GM20431 (cell line): ENCODE measurements at regions not wholly inside any gene's neighbourhood (a gene's known extent, or its start where the extent isn't known, plus 50 kb on each side); places are given as distances from the start of the nearest gene placed in this dataset.

Experiments used
- in situ Hi-C: fragments of 300-500 bp; cut with MseI, MboI; formaldehyde crosslinking; loops from one replicate; pipeline ENCODE4 v1.15.0; 2020; ENCODE audit warnings: low sequenced_read_pairs; ENCODE audit not compliant: unreplicated experiment

DNA sequence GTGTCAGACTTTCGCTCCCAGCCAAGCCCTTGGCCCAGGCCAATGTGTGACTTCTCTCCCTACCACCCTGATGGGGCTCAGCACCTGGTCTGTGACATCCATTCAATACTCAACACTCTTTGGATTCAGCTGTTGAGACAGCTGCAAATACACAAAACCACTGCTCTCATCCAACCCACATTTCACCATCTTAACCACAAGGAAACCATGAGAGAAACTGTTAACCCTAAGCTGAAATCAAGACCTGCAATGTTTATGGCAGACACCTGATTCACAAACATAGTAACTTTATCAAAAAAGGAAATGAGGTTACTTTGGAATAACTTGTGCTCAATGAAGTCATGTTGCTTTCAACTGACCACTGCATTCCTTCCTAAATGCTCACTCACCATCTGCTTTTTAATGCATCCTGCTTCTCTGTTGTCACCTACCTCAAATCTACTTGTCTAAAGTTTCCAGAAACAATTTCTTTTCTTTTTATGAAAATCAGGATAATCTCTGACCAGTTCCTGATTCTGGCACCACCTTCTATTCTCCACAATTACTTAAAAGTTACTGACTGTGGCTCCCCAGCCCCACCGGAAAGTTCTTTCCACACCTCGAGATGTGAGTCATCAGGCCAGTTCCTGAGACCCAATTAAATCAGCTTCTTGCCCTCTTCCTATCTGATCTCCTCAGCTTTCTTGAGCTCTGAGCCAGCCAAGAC lies 88.2 kb downstream of the NOG start:
- in situ Hi-C loops, result loop anchor here (25.0 kb wide), 1 partner anchor 106 kb away; no protein-coding TSS in a partner anchor

DNA sequence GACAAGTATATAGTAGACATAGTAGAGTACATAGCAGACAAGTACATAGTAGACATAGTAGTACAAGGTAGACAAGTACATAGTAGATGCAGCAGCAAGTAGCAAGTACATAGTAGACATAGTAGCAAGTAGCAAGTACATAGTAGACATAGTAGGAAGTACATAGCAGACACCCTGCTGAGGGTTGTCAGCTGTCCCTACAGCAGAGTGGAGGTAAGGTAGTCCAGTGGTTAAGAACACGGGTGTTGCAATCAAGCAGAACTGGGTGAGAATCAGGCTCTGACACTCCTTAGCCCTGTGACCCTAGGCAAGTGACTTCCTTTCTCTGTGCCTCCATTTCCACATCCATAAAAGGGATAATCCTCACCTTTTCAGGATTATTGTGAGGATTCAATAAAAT lies 94.7 kb downstream of the NOG start:
- in situ Hi-C loops, result loop anchor here (25.0 kb wide), 1 partner anchor 99 kb away; no protein-coding TSS in a partner anchor

DNA sequence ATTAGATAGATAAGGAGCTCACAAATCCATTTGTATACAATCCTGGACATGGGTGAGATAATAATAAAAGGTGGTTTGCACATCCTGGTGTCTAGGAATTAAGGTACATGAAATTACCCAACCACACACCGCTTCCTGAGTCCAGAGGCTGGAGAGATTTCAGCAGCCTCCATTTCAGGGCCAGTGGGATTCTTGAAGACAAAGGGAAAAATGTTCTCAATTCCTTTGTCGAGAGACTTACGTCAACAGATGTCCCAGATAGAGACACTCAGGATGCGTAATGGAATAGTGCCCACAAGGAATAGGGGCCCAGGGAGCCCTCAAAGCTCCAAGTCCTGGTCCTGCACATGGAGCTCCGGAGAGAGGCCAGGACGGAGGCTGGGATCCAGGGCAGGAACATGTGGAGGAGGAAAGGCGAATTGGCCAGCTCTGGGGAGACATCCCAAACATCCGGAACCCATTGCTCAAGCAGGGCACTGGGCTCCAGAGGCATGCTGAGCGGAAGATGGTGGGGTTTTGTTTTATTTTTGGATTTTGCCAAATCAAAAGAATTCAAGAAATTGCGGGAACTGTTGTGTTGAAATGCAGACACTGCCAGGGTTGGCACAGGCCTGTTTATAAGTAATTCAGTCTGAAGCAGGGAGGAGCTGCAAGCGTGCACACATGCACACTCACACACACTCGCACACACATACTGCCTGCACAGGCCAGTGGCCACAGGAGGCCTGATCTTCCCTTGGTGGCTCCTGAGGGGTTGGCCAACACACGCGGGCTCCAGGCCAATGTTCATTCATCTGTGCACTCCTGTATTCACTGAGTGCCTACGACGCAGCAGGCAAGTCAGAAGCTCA lies 97.2 kb downstream of the NOG start:
- in situ Hi-C loops, result loop anchor here (25.0 kb wide), 1 partner anchor 97 kb away; no protein-coding TSS in a partner anchor

DNA sequence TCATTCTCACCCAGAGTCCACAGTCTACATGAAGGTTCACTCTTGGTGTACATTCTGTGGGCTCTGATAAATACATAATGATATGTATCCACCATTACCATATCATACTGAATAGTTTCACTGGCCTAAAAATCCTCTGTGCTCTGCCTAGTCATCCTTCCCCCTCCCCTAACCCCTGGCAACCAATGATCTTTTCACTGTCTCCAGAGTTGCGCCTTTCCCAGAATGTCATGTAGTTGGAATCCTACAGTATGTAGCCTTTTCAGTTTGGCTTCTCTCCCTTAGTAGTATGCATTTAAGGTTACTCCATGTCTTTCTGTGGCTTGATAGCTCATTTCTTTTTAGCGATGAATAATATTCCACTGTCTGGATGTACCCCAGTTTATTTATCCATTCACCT lies 101.3 kb downstream of the NOG start:
- in situ Hi-C loops, result loop anchor here (25.0 kb wide), 1 partner anchor 92 kb away; no protein-coding TSS in a partner anchor

DNA sequence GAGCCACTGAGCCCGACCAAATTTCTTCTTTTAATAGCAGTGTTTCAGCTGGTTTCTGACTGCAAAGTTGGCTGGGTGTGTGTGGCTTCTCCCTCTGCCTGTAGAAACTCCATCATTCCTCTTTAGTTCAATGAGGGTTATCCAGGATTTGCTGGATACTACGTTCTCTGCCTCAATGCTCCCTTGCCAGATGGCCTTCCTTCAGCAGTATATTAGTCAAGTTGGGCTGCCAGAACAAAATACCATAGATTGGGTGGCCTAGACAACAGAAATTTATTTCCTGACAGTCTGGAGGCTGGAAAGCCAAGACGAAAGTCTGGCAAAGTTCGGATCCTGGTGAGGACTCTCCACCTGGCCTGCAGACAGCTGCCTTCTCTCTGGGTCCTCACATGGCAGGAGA lies 103.7 kb downstream of the NOG start:
- in situ Hi-C loops, result loop anchor here (25.0 kb wide), 1 partner anchor 90 kb away; no protein-coding TSS in a partner anchor

DNA sequence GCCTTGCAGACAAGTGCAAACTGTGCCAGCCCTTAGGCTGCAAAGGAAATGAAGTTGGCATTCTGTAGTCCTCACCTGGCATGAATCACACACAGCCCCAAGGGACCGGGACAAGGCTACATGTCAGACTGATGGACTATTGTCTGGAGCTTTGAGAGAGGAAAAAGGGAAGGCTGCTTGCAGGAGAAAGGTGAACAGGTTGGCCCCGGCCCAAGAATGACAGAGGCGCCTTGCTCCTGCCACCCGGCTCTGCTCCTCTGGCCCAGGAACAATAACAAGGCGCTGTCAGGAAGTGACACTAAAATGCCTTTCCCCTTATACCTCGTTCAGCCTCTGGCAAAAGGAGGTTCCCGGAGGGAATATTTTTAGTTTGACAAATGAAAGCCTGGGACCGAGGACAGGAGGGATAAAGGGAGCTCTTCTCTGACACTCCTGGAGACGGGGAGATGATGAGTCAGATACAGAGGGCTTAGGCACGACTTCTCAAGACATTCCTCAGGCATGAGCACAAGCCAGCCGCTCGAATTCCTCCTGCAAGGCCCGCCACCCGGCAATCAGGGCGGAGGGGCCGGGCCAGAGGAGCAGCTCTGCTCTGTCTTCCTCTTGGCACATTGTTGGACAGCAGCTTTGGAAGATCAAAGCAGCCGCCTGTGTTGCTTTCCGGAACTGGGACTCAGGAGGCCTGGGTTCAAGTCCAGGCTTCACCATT lies 105.8 kb downstream of the NOG start:
- in situ Hi-C loops, result loop anchor here (25.0 kb wide), 1 partner anchor 88 kb away; no protein-coding TSS in a partner anchor

DNA sequence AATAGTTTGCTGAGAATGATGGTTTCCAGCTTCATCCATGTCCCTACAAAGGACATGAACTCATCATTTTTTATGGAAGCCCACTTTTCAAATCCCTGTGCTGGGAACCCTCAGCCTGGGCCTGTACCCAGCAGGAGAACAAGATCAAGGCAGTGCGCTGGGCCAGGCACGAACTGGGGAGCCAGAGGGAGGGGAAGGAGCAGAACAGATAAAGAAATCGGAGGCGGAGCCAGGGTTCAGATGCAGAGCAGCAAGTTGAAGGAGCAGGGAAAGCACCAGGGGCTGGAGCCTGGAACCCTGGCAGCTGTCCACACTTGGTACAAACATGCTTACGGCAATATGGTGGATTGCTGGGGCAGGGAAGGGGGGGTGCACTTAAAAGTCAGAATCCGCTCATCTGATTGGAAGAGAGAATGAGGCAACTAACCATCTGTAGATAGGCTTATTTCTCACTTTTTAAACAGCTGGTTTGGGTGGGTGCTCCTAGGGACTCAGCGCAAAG lies 107.5 kb downstream of the NOG start:
- in situ Hi-C loops, result loop anchor here (25.0 kb wide), 1 partner anchor 114 kb away; the partner anchor contains the start of gene NOG

DNA sequence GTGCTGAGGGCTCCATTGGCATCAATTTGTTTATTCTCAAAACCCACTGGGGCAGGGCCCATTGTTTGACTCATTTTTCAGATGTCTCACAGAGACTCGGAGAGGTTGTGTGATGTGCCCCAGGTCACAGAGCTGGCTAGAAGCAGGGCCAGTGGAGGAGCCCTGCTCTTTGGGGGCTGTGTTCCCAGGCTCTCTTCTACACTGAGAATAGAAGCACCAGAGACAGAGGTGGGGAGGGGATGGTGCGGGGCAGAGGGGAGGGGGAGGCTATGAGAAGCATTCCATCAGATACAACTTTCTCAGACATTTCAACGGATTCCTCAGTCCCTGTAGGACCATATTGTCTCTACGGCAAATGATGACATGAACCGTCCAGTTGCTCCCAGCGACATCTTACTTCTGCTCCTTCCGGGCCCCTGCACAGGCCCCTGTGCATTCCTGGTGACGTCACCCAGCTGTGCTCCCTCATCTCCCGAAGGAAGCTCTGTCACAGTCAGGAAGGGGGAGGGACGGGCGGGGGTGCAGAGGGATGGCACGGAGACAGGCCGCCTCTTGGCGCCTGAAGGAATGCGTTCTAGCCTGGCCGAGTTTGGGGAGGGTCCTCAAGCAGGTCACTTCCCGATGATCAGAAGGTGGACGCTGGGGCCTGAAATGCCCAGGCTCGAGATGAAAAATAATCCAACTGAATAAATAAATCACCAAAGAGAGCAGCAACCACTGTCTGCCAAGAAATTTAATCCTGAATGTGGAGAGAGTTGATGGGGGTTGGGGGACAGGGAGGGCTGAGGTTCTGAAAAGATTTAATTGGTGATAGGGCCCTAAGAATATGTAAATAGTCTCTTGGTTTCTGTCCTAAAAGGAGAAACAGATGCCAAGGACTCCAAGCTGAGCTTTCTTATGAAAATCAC lies 114.1 kb downstream of the NOG start:
- in situ Hi-C loops, result loop anchor here (25.0 kb wide), 1 partner anchor 120 kb away; the partner anchor contains the start of gene NOG

DNA sequence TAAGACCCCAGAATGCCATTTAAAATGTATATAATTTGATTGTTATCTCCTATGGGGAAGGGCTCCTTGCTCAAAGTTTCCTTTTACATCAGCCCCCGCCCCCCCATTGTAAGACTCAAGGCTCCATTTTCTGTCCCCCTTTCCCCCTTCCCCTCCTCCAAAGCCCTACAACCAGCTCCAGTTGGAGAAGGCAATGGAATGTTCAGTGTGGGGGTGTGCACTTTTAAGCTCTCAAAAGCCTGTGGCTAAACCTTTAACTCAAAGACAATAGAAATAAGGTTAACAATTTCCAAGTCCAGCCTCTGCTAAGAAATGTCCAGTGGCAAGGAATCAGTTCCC lies 114.7 kb downstream of the NOG start:
- in situ Hi-C loops, result loop anchor here (25.0 kb wide), 1 partner anchor 121 kb away; the partner anchor contains the start of gene NOG

DNA sequence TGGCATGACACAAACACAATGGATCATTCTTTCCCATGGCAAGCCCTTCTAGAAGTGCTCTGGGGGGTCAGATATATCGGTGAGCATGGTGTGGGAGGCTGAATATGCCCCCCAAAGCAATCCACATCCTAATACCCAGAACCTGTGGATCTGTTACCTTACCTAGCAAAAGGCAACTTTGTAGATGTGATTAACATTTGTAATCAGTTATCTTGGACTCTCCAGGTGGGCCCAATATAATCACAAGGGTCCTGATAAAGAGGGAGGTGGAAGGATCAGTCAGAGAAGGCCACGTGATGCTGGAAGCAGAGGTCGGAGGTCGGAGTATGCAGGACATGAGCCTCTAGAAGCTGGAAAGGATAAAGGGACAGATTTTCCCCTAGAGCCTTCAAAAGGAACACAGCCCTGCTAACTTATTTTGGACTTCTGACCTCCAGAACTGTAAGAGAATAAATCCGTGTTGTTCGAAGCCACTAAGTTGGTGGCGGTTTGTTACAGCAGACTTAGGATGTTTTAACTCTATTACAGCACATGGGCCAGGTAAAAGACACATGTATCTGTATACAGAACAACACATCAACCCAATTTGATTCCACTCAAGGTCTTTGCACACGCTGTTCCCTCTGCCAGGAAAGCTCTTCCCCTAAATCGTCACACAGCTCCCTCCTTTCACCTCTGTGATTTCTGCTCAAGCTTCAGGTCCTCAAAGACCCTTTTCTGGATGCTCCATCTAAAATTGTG lies 115.3 kb downstream of the NOG start:
- in situ Hi-C loops, result loop anchor here (25.0 kb wide), 1 partner anchor 122 kb away; the partner anchor contains the start of gene NOG

DNA sequence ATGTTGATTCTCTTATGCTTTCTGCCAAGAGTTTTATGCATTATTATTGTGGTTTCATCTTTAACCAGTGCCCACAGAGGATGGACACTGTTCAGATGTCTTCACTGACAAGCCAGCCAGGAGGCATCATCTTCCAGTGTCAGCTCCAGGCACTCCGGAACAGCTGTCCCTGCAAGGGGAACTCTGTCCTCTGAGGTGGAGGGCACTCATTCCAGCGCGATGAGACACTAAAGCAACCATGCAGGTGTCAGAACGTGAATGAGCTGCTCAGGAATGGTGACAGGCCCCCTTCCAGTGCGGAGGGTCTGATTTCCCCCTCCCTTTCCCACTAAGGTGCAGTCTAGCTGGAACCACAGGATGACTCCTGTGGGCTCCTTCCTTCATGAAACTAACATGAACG lies 117.5 kb downstream of the NOG start:
- in situ Hi-C loops, result loop anchor here (25.0 kb wide), 1 partner anchor 124 kb away; the partner anchor contains the start of gene NOG

DNA sequence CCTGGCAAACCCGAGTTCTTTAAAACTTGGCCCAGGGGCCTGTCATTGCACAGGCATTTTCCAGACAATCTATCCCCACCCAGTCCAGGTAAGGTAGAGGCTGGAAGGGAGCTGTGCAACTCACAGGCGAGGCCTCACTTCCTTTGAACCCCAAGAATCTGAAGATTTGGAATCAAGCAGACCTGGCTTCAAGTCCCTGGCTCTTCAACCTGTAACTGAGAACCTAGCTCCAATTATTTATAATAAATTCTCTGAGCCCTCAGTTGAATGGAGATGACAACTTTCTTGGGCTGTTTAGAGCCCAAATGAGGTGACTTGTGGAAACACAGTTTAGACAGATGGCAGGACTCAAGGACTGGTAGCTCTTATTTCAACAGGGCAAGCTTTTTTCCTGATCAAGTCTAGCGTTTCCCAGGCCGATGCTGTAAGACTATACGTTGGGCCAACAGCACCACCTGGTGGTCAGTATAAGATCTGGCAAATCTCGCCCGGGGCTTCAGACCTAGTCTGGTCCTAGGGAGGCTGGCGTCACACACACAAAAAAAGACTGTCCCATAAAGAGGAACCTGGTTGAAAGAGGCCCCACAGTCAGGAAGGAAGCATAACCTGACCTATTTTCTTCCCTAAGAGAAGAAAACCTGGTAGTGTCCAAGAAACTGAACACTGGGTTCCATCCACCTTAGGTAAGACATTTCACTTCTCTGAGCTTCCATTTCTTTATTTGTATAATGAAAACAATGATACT lies 117.9 kb downstream of the C17orf67 start:
- in situ Hi-C loops, result loop anchor here (25.0 kb wide), 1 partner anchor 128 kb away; the partner anchor contains the start of gene NOG

DNA sequence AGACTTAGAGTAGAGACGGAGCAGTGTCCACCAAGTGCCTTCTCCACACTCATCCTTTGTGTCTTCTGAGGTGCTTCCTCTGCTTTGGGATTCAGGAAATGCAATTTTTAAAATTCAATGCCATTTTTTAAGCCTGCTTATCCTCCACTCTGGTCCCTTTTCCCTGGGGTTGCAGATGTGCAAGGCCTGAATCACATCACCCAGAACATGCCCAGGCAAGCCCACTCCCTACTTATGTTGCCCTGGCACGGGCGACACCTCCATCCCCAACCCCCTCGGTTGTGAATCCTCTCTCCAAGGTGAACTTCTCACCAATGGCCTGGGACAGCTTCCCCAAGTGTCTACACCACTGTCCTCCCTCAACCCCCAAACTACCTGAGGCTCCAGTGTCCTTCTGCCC lies 116.2 kb downstream of the C17orf67 start:
- in situ Hi-C loops, result loop anchor here (25.0 kb wide), 1 partner anchor 130 kb away; the partner anchor contains the start of gene NOG

DNA sequence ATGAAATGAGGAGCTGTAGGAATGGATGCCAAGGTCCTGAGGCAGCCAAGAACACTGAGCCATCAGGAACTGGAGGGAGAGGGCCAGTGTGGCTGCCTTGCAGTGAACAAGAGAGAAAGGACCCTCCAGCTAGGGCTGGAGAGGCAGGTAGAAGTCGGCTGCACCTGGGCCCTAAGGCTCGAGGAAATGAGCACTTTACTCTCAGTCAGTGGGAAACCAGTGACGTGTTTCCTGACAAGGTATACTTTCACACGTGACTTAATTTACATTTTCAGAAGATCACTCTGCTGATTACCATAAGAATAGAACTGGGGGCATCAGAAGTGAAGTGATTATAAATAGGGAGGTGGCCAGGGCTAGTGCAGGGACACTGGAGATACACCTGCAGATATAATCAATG lies 115.2 kb downstream of the C17orf67 start:
- in situ Hi-C loops, result loop anchor here (25.0 kb wide), 1 partner anchor 131 kb away; the partner anchor contains the start of gene NOG

DNA sequence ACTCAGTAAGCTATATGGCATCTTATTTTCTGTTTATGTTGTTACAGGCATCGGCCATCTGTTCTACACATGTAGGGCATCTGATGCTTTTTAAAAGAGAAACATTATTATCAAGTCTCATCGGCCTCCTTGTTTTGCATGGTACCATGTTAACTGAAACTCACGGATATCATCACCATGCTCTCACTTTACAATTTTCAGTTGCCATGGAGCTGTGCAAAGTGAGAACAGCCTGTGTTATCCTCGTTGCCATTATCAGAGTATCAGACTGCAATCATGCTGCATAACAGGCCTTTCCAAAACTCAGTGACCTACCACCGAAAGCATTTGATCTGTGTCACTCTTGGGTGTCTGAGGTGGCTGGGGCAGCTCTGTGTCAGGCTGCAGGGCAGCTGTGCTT lies 110.3 kb downstream of the C17orf67 start:
- in situ Hi-C loops, result loop anchor here (25.0 kb wide), 1 partner anchor 136 kb away; the partner anchor contains the start of gene NOG

DNA sequence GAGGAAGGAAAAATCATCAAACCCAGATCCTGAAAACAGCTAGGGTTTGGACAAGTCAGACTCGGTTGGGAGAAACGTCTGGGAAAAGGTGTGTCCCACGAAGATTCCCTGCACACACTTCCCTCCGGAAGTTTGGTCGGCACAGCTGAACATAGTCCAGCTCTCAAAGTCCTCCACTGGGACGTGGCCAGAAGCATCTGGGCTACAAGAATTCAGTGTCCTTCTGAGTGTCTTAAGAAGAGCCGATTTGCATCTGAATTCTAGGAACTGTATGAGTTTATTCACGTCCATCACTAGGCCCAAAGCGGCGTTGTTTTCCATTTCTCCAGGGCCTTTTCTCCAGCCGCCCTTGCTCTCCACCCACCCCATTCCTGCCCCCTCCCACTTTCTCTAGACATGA lies 109.1 kb downstream of the C17orf67 start:
- in situ Hi-C loops, result loop anchor here (25.0 kb wide), 1 partner anchor 137 kb away; the partner anchor contains the start of gene NOG

DNA sequence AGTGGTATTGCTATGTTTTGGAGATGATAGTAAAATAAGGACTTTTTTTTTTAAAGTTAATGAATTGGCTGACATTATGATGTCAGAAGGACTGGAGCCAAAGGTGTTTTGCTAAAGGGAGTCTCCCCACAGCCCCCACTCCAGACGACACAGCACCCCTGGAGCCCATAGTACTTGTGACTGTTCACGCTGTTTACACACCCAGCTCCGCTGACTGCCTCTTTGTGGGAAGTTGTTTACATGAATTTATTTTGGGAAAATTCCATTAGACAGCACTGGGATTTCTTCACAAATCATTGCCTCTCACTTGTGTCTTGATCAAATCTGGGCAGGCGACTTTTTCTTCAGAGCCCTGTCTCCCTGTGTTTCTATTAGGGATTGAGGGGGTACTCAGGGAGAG lies 108.6 kb downstream of the C17orf67 start:
- in situ Hi-C loops, result no loop called here
